Activated CD8-positive, alpha-beta T cell treated with anti-CD3 and anti-CD28 coated beads for 36 hours (primary cell): ENCODE measurements at regions not wholly inside any gene's neighbourhood (a gene's known extent, or its start where the extent isn't known, plus 50 kb on each side); places are given as distances from the start of the nearest gene placed in this dataset.

ENCODE experiments used
- ATAC-seq: fragments of 200-7000 bp; cut with Tn5 transposase; one replicate; pipeline ENCODE4 v1.10.0; 2021; ENCODE audit warnings: mild to moderate bottlenecking, moderate library complexity
- CTCF ChIA-PET: fragments of 350-600 bp; sonication (Branson Sonifier 250); formaldehyde crosslinking; loops from one replicate; lab custom pipeline; 2021; ENCODE audit warnings: antibody characterized with exemption; lab: Charles Lee
- POLR2A ChIA-PET: fragments of 350-600 bp; sonication (Branson Sonifier 250); formaldehyde crosslinking; loops from one replicate; lab custom pipeline; 2021; ENCODE audit warnings: antibody characterized with exemption; lab: Charles Lee
- DNase-seq: peaks from one replicate; pipeline ENCODE4 v3.0.0-alpha.2; 2020
- H3K27ac Mint-ChIP-seq: one replicate; pipeline ENCODE4 v1.8.0; 2021; ENCODE audit warnings: mild to moderate bottlenecking, mixed read lengths
- H3K27me3 Mint-ChIP-seq: one replicate; pipeline ENCODE4 v1.8.0; 2021; ENCODE audit warnings: mixed read lengths
- H3K36me3 Mint-ChIP-seq: one replicate; pipeline ENCODE4 v1.8.0; 2021; ENCODE audit warnings: low read depth, mixed read lengths
- H3K4me1 Mint-ChIP-seq: one replicate; pipeline ENCODE4 v1.8.0; 2021; ENCODE audit warnings: low read depth, mixed read lengths
- H3K4me3 Mint-ChIP-seq: one replicate; pipeline ENCODE4 v1.8.0; 2021; ENCODE audit warnings: mild to moderate bottlenecking, moderate library complexity, mixed read lengths
- H3K9me3 Mint-ChIP-seq: one replicate; pipeline ENCODE4 v1.8.0; 2021; ENCODE audit warnings: mixed read lengths
- CTCF ChIP-seq: fragments of 200-600 bp; IDR thresholded peaks from one replicate; pipeline ENCODE4 v1.8.0; 2022; ENCODE audit warnings: antibody characterized with exemption, mild to moderate bottlenecking
- intact Hi-C: fragments of 100-400 bp; cut with micrococcal nuclease; formaldehyde crosslinking; loops from one replicate; pipeline ENCODE4 v1.10.0; 2022

- no peak for DNase-seq
- Mint-ChIP-seq H3K4me1 (no peaks in the 10 kb centered on the region), H3K4me3 (no peak overlapping the region), H3K36me3 (no peaks in the 10 kb centered on the region), H3K9me3 (no peaks in the 10 kb centered on the region), H3K27me3 (peaks cover 9% of the 10 kb centered on the region), H3K27ac (no peak overlapping the region)
- no peak for ATAC-seq
- ChIA-PET POLR2A (no interaction called here), CTCF (no interaction called here)
- TF ChIP-seq CTCF, result no peak
- intact Hi-C loops, result no loop called here
Observed at GRCh38 chr20:20815711-20816455, 103.4 kb upstream of the RALGAPA2 start.

GRCh38 chr20:20814685-20815084, 102.2 kb upstream of the RALGAPA2 start:
- CTCF ChIA-PET, result no interaction called here
- H3K4me1 Mint-ChIP-seq, result no peaks in the 10 kb centered on the region
- no peaks in the 10 kb centered on the region for H3K9me3 Mint-ChIP-seq
- TF ChIP-seq CTCF, result no peak
- POLR2A ChIA-PET, result interaction anchor here (0.7 kb wide), 1 partner anchor 1628 kb away, joined by 4 read pairs; no protein-coding TSS in a partner anchor
- no peaks in the 10 kb centered on the region for H3K36me3 Mint-ChIP-seq
- H3K4me3 Mint-ChIP-seq, result no peak overlapping the region
- no peak for DNase-seq
- intact Hi-C loops, result no loop called here
- no peak overlapping the region for H3K27ac Mint-ChIP-seq
- no peak for ATAC-seq
- peaks cover 9% of the 10 kb centered on the region for H3K27me3 Mint-ChIP-seq

GRCh38 chr20:20812136-20812535, 99.7 kb upstream of the RALGAPA2 start:
- TF ChIP-seq CTCF, result no peak
- Mint-ChIP-seq H3K9me3 (no peaks in the 10 kb centered on the region), H3K36me3 (no peaks in the 10 kb centered on the region), H3K27ac (no peak overlapping the region), H3K27me3 (peaks cover 4% of the 10 kb centered on the region), H3K4me3 (no peak overlapping the region), H3K4me1 (no peaks in the 10 kb centered on the region)
- ATAC-seq, result no peak
- DNase-seq, result no peak
- POLR2A ChIA-PET, result no interaction called here
- CTCF ChIA-PET, result interaction anchor here (2.4 kb wide), 1 partner anchor 13 kb away, joined by 11 read pairs; no protein-coding TSS in a partner anchor
- intact Hi-C loops, result no loop called here

GRCh38 chr20:20808016-20808415, 95.6 kb upstream of the RALGAPA2 start:
- Mint-ChIP-seq H3K4me3 (no peak overlapping the region), H3K9me3 (no peaks in the 10 kb centered on the region), H3K36me3 (no peaks in the 10 kb centered on the region), H3K27ac (no peak overlapping the region), H3K4me1 (no peaks in the 10 kb centered on the region), H3K27me3 (peaks cover 3% of the 10 kb centered on the region)
- ATAC-seq, result no peak
- CTCF ChIA-PET, result no interaction called here
- POLR2A ChIA-PET, result no interaction called here
- no peak for DNase-seq
- intact Hi-C loops, result no loop called here
- TF ChIP-seq CTCF, result no peak
